Sigmoid colon (tissue), 4 donors: ENCODE measurements at regions not wholly inside any gene's neighbourhood (a gene's known extent, or its start where the extent isn't known, plus 50 kb on each side); places are given as distances from the start of the nearest gene placed in this dataset.

Experiments
- CTCF ChIP-seq, 4 experiments: fragments of 450-650 bp in 3 of 4; fragments of 200-600 bp in 1 of 4; IDR thresholded peaks; one replicate each; pipeline ENCODE4 v1.5.1; 2016 to 2019; ENCODE audit warnings: antibody characterized with exemption in 4 of 4, mild to moderate bottlenecking in 3 of 4, moderate library complexity in 2 of 4
- POLR2A ChIP-seq, 2 donors: fragments of 450-650 bp; IDR thresholded peaks; one replicate each; pipeline ENCODE4 v1.6.1; 2016; ENCODE audit warnings: antibody characterized with exemption in 2 of 2, mild to moderate bottlenecking in 2 of 2, moderate library complexity in 2 of 2
- POLR2AphosphoS5 ChIP-seq, 4 donors: sonication (generic); formaldehyde crosslinking; IDR thresholded peaks; one replicate each; pipeline ENCODE4 v1.6.1; 2017; ENCODE audit warnings: antibody characterized with exemption in 4 of 4

DNA sequence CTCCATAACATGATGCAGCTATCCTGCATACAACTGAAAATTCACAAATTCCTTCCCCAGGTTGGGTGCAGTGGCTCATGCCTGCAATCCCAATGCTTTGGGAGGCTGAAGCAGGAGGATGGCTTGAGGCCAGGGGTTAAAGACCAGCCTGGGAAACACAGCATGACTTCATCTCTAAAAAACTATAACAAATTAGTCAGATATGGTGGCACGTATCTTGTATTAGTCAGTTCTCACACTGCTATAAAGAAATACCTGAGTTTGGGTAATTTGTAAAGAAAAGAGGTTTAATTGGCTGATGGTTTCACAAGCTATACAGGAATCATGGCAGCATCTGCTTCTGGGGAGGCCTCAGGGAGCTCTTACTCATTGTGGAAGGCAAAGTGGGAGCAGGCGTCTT is 56.4 kb upstream of the DAPK1 start:
- TF ChIP-seq CTCF (IDR thresholded peaks at IDR 0.05) (no peak), POLR2A (IDR thresholded peaks at IDR 0.05) (no peak), POLR2AphosphoS5 (IDR thresholded peaks at IDR 0.05) (no peak)
